ENCODE measurements at regions not wholly inside any gene's neighbourhood (a gene's known extent, or its start where the extent isn't known, plus 50 kb on each side); places are given as distances from the start of the nearest gene placed in this dataset.

GRCh38 chr3:150079029-150079739 lies 108.5 kb upstream of the PFN2 start:
- FAIRE-seq (no peak), DNase-seq (ENCODE audit: low spot score in 2 of 2) (no peak)

DNA sequence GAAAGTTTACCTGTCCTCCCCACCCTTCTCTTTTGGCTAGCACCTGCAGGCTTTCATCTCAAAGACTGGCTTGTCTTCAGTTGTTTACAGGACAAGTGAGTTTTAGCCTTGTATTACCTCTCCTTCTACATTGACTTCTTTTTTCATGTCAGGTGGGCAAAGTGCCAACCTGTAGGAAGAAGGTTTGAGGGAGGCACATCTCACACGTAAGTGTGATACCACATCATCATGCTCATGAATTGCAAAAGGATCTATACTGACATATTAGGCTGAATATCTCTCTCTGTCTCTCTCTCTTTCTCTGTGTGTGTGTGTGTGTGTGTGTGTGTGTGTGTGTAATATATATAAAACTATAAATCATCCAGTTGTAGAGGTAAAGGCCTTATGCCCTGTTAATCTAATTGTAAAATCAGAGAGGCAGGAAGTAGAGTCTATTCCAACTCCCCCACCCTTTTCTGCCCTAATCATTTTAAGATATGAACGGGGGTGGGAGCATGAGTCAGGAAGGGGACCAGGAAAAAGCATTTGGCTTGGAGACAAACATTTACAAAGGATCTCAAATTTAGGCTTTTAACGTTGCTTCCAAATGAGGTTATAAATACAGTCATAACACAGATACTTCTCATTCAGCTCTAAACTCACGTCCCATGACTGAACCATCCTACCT lies 107.0 kb upstream of the PFN2 start:
- DNase-seq (ENCODE audit: low spot score in 2 of 2) (no peak), FAIRE-seq (no peak)

DNA sequence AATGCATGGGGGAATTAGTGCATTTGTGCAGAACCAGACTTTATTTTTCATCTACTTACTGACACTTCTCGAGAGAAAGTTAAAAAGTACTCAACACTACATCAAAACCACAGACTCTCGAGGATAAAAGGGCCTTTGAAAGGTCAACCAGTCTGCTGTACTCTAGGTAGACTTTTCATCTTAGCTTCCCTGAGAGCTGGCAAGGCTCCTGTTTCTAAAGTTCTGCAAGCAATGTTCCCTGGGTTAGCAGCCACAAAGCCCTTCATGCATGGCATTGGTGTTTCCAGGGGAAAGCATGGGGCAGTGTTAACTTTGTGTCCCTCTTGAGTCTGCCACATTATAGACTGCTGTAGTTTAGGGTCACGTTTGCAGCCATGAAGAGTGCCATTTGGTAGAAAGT lies 106.4 kb upstream of the PFN2 start:
- DNase-seq (ENCODE audit: low spot score in 2 of 2), result no peak

DNA sequence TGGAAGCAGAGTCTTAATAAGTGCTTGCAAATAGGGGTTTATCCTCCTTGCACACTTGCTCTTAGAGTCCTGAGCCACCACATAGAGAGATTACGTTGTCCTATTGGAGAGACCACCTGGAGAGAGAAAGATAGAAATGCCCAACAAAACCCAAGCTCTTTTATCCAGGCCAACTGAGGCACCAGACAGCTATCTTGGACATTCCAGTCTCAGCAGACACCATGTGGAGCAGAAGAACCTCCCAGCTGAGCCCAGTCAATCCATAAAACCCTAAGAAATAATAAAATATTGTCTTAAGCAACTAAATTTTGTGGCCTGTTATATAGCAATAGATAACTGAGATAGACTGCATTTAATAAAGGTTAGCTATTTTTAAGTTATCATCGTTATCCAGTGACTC lies 105.7 kb upstream of the PFN2 start:
- DNase-seq (ENCODE audit: low spot score in 2 of 2) (no peak), FAIRE-seq (no peak)

More for the DNA sequence above, 106.4 kb upstream of the PFN2 start:
- no peak for FAIRE-seq

GRCh38 chr3:150075417-150075865 lies 104.7 kb upstream of the PFN2 start:
- DNase-seq (ENCODE audit: low spot score in 2 of 2) (no peak), FAIRE-seq (no peak)

DNA sequence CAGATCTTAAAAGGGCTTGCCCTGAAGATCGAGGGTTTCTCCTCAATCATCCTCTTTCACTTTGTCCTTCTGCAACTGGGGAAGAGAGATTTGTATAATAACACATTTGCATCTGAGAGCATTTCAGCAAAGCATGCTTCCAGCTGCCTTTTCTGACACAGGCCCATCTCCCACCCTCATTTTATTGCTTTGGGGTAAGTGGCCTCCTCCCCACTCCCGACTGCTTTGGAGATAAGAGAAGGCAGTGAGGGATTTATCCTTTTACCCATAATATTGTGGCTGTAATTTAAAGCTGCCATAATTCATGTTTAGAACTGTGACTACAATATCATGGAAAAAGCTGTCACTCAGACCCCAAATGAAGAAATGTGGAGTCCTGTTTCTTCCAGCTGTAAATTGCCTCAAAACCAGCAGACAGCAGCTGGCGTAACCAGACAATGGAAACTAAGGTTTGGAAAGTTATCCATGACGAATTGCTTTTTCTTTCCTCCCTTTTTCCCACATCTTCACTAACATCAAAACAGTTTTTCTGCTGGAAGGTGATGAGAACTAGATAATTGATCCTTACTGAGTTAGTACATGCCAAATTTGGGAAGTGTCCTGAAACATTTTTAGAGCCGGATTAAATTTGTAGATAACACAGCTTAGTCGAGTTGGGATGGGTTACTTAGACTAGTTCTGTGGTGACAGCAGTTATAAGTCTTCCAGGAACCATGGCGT lies 104.2 kb upstream of the PFN2 start:
- DNase-seq (ENCODE audit: low spot score in 2 of 2) (no peak), FAIRE-seq (no peak)

DNA sequence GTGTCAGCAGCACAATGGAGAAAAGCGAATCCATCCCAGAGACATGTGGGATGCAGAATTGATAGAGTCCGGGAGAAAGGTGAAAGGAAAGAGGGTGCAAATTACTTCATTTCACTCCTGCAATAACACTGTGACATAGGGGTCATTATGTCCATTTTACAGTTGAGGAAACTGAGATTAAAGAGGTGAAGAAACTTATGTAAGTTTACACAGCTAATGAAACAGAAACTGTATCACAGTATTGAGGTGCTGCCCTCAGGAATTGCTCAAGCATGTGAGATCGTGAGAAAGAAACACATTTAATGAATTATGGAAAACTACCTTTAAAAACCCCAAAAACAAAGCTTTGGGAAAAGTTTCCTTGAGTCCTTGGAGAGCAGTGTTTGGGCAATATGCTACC lies 103.6 kb upstream of the PFN2 start:
- FAIRE-seq (no peak), DNase-seq (ENCODE audit: low spot score in 2 of 2) (no peak)

DNA sequence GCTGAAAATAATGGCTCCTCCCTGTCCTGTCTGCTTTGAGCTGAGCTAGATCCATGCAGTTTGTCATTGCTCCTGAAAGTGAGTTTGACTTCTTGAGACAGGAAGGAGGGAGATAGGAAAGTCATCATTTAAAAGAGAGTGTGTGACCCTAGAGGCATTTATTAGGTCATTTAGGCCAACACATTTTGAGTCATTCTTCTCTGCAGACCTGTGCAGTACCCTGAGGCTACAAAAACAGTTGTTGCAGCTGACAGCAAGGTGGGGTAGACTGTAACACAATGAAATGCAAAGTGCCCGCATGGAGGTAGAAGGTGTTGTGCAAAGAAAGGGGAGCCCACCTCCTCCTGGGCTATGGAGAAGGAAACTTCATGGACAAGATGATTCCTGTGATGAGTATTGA lies 102.8 kb upstream of the PFN2 start:
- no peak for FAIRE-seq
- no peak for DNase-seq (ENCODE audit: low spot score in 2 of 2)

GRCh38 chr3:150073031-150073430 lies 102.3 kb upstream of the PFN2 start:
- FAIRE-seq, result no peak
- no peak for DNase-seq (ENCODE audit: low spot score in 2 of 2)

DNA sequence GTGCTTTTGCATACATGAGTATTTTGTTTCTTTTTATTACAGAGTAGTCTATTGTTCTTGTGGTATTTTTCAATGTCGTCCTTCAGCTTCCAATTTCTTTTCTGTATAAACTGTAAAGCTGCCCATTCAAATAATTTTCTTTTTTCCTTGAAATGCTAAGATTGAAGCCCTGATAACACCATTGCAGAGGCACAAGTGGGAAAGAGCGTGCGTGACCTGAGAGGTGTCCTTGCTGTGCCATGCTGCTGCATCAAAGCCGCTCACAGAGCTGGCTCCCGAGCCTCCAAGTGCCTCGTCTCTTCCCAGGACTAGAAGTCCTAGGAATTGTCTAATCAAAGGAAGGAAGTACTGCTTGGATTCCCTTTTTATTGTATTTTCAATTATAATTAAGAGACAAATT lies 101.9 kb upstream of the PFN2 start:
- FAIRE-seq (no peak), DNase-seq (ENCODE audit: low spot score in 2 of 2) (no peak)

GRCh38 chr3:150070271-150070670 lies 99.6 kb upstream of the PFN2 start:
- DNase-seq (ENCODE audit: low spot score in 2 of 2), result no peak

GRCh38 chr3:150069633-150070032 lies 98.9 kb upstream of the PFN2 start:
- DNase-seq (ENCODE audit: low spot score in 2 of 2) (no peak), FAIRE-seq (no peak)

More at GRCh38 chr3:150070271-150070670, 99.6 kb upstream of the PFN2 start:
- FAIRE-seq, result no peak

DNA sequence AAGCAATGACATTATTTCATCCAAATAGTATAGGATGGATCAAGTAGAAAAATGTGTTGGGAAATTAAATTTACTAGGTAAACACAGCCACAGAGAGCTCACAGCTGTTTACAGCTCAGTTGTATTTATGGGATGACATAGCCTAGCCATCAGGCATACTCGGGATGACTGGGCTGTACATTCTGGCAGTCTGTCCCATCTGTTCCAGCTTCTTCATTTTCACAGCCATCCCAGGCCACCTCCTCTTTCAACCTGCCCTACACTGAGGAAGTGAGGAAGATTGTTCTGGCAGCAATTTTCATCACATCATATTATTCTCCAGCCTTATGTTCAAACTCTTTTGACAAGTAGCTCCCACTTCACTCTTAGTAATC lies 98.4 kb upstream of the PFN2 start:
- FAIRE-seq (no peak), DNase-seq (ENCODE audit: low spot score in 2 of 2) (no peak)

- DNase-seq (ENCODE audit: low spot score in 2 of 2) (no peak), FAIRE-seq (no peak)
Measured at GRCh38 chr3:150068440-150069153, 97.9 kb upstream of the PFN2 start.

- FAIRE-seq, result no peak
- no peak for DNase-seq (ENCODE audit: low spot score in 2 of 2)
Measured at GRCh38 chr3:150067561-150067960, 96.9 kb upstream of the PFN2 start.

DNA sequence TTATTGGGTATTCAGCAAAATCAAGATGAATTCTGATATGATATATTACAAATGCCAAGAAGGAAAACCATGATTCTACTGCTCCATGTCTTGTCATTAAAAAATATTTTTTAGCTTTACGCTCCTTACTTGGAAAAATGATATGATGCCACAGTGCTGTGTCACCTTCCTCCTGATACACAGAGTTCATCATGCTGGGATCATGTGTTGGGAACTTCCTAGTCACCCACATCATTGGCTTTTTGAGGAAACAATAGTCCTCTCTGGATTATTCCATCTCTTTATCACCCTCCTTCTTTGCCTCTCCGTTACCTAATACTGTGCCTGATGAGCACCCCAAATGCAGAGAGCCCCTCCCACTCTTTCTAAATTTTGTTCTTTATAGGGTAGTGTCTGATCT lies 94.3 kb upstream of the PFN2 start:
- no peak for FAIRE-seq

DNA sequence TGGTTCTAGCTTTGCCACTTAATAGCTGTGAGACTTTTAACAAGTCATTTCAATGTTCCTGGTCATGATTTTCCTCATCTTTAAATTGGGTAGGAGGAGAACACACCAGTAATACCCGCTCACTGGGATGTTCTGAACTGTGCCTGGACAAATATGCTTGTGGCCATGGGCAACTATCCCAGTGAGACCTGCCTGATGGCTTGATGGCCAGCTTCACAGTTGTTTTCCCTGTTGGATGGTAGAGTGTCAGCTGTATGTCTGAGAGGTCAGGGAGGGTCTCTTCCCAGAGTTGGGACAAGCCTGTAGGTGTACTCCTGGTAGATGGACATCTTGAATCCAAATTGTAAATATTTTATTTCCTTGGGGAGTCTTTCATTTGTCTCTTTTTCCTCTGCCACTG lies 92.5 kb upstream of the PFN2 start:
- FAIRE-seq, result no peak
- no peak for DNase-seq (ENCODE audit: low spot score in 2 of 2)

More for the DNA sequence above, 94.3 kb upstream of the PFN2 start:
- DNase-seq (ENCODE audit: low spot score in 2 of 2), result no peak

DNA sequence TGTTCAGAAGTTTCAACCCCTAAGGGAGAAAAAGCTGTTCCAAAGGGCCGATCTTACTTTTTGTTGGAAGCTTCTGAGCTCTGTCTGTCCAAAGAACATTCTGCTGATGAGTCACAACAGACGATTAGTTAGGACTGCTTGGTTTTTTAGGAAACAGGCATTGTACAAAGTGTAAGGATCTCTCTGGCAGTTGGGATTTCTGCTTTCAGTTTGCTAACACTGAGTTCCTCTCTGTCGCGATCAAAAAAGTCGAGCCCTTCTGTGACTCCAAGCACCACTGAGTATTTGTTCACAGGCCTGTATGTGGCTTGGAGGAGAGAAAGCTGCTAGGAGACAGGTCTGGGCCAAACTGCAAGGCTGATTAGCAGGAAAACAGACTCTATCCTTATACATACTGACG lies 91.8 kb upstream of the PFN2 start:
- FAIRE-seq (no peak), DNase-seq (ENCODE audit: low spot score in 2 of 2) (peak in 1 of 2 donors; percentile 25)

DNA sequence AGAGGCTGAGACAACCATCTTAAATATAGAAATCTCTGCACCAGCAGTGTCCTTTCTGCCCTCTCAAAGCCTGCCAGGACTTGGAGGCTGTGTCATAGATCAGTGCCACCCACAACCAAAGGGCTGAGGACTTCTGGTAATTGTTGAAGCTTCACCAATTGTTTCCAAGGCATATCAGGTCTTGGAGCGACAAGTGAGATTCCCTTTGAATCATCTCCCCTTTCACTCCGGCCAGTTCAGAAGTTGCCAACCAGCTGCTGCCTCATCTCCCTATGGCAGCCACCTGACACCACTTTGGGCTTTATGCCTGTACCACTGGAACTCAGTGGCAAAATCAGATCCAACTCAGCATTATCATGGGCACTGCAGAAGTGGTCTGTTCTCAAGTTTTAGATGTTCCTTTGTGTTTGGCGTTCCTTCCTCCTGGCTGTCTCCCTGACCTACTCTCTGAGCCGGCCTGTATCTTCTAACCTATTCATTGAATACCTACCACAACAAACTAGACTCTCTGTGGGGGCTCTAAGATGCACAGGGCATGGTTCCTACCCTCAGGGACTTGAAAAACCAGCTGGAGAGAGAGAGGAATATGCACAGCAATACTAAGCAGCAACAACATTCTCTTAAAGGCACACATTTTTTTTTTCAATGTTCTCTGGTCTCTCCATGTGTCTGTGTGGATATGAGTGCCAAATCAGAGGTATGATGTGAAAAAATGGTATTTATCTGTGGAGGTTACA lies 90.8 kb upstream of the PFN2 start:
- DNase-seq (ENCODE audit: low spot score in 2 of 2) (no peak), FAIRE-seq (no peak)

- DNase-seq (ENCODE audit: low spot score in 2 of 2) (peak in 1 of 2 donors; percentile 10), FAIRE-seq (no peak)
Measured at GRCh38 chr3:150059729-150060128, 89.0 kb upstream of the PFN2 start.

Measured in frontal cortex (tissue), 3 donors.